NT2/D1 (cell line): ENCODE measurements at regions not wholly inside any gene's neighbourhood (a gene's known extent, or its start where the extent isn't known, plus 50 kb on each side); places are given as distances from the start of the nearest gene placed in this dataset.

Source experiments
- DNase-seq: peaks from one replicate; pipeline ENCODE4 v3.0.0-alpha.2; 2011; ENCODE audit warnings: low read depth, low spot score
- H3K27me3 ChIP-seq: 2 replicates; pipeline ENCODE4 v1.6.0; 2011; ENCODE audit warnings: mild to moderate bottlenecking; ENCODE audit not compliant: insufficient read length, insufficient read depth
- H3K36me3 ChIP-seq: 2 replicates; pipeline ENCODE4 v1.6.1; 2011; ENCODE audit warnings: mild to moderate bottlenecking, low read length, mixed read lengths; ENCODE audit not compliant: insufficient read depth, insufficient read length
- H3K4me1 ChIP-seq: 2 replicates; pipeline ENCODE4 v1.5.1; 2011; ENCODE audit not compliant: insufficient read depth, insufficient read length
- H3K4me3 ChIP-seq: 2 replicates; pipeline ENCODE4 v1.5.1; 2011; ENCODE audit warnings: low read depth; ENCODE audit not compliant: insufficient read length
- H3K9ac ChIP-seq: 2 replicates; pipeline ENCODE4 v1.6.0; 2011; ENCODE audit warnings: low read depth; ENCODE audit not compliant: insufficient read length
- H3K9me3 ChIP-seq: 2 replicates; pipeline ENCODE4 v1.5.1; 2011; ENCODE audit warnings: mild to moderate bottlenecking, low read length; ENCODE audit not compliant: insufficient read depth
- SUZ12 ChIP-seq: IDR thresholded peaks from 2 replicates; pipeline ENCODE4 v1.6.1; 2011; ENCODE audit not compliant: insufficient read length, insufficient read depth; ENCODE audit errors: extremely low read depth
- YY1 ChIP-seq: IDR thresholded peaks from 2 replicates; pipeline ENCODE4 v1.6.1; 2011; ENCODE audit not compliant: insufficient read length, insufficient read depth
- ZNF274 ChIP-seq: IDR thresholded peaks from 2 replicates; pipeline ENCODE4 v1.6.1; 2011; ENCODE audit warnings: mild to moderate bottlenecking, low read depth, low read length

DNA sequence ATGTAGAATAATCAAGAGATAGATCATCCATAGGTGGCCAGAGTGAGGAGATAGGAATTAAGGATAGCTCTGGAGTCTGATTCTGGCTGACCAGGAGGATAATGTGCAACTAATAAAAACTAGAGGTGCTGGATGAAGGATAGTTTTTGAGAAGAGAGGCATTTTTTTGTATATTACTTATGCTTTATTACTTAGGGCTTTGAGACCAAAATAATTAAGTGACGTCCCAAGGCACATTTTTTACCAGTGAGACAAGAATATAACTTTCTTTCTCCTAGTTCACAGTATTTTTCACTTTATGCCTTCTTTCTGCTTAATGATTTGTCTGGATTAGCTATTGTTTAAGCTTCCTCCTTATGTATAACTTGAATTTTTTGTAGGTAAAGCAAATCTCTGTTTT is 756.6 kb downstream of the TSN start:
- TF ChIP-seq ZNF274 (no peak), SUZ12 (no peak), YY1 (no peak)
- H3K4me1 ChIP-seq, result no peaks in the 10 kb centered on the region
- H3K27me3 ChIP-seq, result no peaks in the 10 kb centered on the region
- H3K4me3 ChIP-seq, result no peak overlapping the region
- DNase-seq, result no peak
- H3K36me3 ChIP-seq, result no peaks in the 10 kb centered on the region
- H3K9me3 ChIP-seq, result no peaks in the 10 kb centered on the region
- H3K9ac ChIP-seq, result no peak overlapping the region

DNA sequence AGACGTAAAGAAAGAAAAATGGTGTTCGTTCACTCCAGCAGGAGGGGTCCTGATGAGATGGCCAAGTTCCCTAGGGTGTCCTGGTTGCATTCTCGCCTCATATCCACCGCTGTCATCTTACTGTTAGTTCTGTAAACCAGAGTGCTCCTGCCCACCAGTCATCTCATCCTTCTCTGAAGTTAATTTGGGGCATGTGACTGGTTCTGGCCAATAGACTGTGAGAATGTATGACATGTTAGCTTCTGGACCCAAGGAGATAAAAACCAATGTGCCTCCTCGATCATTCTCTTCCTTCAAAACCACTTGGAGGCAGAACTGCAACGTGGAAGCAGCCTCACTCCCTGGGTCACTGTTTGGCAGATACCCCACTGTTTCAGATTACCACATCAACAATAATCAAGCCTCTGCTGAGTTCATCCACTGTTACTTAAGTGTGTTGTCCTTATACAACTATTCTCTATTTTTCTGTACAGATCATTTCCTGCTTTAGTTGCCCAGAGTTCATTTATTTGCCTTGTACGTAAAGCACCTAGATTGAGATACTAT is 759.1 kb downstream of the TSN start:
- Histone ChIP-seq H3K27me3 (no peaks in the 10 kb centered on the region), H3K36me3 (no peaks in the 10 kb centered on the region), H3K4me3 (no peak overlapping the region), H3K9me3 (peaks cover 5% of the 10 kb centered on the region; the same call in 1 of the 2 replicates), H3K9ac (no peak overlapping the region), H3K4me1 (no peaks in the 10 kb centered on the region)
- no peak for DNase-seq
- TF ChIP-seq ZNF274, result no peak
- TF ChIP-seq YY1, result no peak

DNA sequence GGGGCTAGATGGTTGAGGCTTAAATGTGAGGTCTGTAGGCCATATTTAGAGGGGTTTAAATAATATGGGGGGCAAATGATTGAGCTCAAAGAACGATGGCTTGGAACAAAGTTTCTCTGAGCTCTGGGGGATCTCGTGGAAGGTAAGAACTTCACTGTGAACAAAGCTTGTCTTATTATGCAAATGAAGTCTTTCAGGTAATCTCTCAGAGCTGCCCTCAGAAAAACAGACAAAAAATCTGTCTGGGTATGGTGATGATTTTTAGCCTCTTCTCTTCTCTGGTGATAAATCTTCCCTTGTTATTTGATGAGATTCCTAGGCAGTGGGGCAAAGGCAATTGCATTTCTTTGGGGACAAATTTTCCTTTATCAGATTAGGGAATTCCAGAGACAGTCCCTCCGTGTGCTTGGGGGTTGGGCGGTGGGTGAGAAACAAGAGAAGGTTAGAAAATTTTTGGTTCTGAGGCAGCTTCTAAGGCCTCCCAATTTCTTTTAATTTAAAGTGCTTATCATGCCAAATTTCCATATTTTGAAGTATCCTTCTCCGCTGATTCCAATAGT is 760.4 kb downstream of the TSN start:
- TF ChIP-seq YY1 (no peak), SUZ12 (no peak), ZNF274 (no peak)
- Histone ChIP-seq H3K36me3 (no peaks in the 10 kb centered on the region), H3K27me3 (no peaks in the 10 kb centered on the region), H3K9ac (no peak overlapping the region), H3K9me3 (peaks cover 5% of the 10 kb centered on the region; the same call in 1 of the 2 replicates), H3K4me1 (no peaks in the 10 kb centered on the region), H3K4me3 (no peak overlapping the region)
- peak; percentile 16 for DNase-seq

DNA sequence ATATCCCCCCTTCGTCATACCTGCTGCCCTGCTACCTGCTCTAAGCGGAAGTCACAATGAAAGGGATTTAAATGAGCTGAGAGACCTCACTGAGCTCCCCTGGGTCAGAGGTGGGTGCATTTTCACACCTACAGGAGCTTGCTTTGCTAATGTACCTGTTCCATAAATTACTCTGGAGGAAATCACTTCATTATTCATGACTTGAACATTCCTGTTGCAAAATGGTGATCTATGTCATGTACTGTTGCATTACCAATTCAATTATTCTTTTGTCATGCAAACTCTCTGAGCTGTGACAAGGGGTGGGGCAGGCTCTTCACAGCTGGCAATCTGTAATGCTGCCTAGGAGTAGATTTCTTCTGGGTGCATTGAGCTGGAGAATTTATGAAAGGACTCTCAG is 761.3 kb downstream of the TSN start:
- peak; percentile 32 for DNase-seq
- no peak for TF ChIP-seq ZNF274
- no peak for TF ChIP-seq YY1
- no peak for TF ChIP-seq SUZ12
- no peaks in the 10 kb centered on the region for H3K36me3 ChIP-seq
- no peaks in the 10 kb centered on the region for H3K27me3 ChIP-seq
- H3K9me3 ChIP-seq, result peaks cover 5% of the 10 kb centered on the region; the same call in 1 of the 2 replicates
- no peak overlapping the region for H3K4me3 ChIP-seq
- H3K4me1 ChIP-seq, result no peaks in the 10 kb centered on the region
- no peak overlapping the region for H3K9ac ChIP-seq

DNA sequence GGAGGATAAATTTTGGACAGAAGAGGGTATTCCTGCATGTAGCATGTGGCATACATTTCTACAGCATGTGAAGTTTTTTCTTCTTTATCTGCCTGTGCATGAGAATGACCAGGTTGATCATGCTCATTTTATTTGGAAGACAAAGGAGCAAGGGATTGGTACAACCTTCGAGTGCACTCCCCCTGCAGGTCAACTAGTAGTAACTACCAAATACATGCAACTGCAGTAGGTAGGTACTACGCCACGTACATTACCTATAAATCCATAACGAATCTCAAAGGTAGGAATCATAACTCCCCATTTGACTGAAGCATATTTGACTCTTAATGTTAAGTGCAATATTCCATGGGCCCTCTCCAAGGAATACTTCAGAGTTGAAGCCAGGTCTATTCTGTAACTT is 763.9 kb downstream of the TSN start:
- Histone ChIP-seq H3K4me3 (no peak overlapping the region), H3K4me1 (no peaks in the 10 kb centered on the region), H3K9ac (no peak overlapping the region), H3K9me3 (peaks cover 5% of the 10 kb centered on the region; the same call in 1 of the 2 replicates), H3K27me3 (no peaks in the 10 kb centered on the region), H3K36me3 (no peaks in the 10 kb centered on the region)
- DNase-seq, result no peak
- TF ChIP-seq SUZ12 (no peak), YY1 (no peak), ZNF274 (no peak)

- H3K36me3 ChIP-seq, result no peaks in the 10 kb centered on the region
- no peak for DNase-seq
- H3K27me3 ChIP-seq, result no peaks in the 10 kb centered on the region
- no peak overlapping the region for H3K9ac ChIP-seq
- no peaks in the 10 kb centered on the region for H3K4me1 ChIP-seq
- H3K9me3 ChIP-seq, result peaks cover 5% of the 10 kb centered on the region; the same call in 1 of the 2 replicates
- no peak overlapping the region for H3K4me3 ChIP-seq
- TF ChIP-seq SUZ12 (no peak), YY1 (no peak), ZNF274 (no peak)
These were observed 764.6 kb downstream of the TSN start for GRCh38 chr2:122519821-122520611.

GRCh38 chr2:122523143-122523542 is 767.7 kb downstream of the TSN start:
- H3K36me3 ChIP-seq, result no peaks in the 10 kb centered on the region
- no peak overlapping the region for H3K4me3 ChIP-seq
- DNase-seq, result no peak
- no peaks in the 10 kb centered on the region for H3K27me3 ChIP-seq
- no peaks in the 10 kb centered on the region; the same call in 1 of the 2 replicates for H3K9me3 ChIP-seq
- TF ChIP-seq SUZ12 (no peak), YY1 (no peak), ZNF274 (no peak)
- H3K9ac ChIP-seq, result no peak overlapping the region
- no peaks in the 10 kb centered on the region for H3K4me1 ChIP-seq
